OCI-LY1 (cell line): ENCODE measurements at regions not wholly inside any gene's neighbourhood (a gene's known extent, or its start where the extent isn't known, plus 50 kb on each side); places are given as distances from the start of the nearest gene placed in this dataset.

Experiments
- EZH2 ChIP-seq: fragments of 200-600 bp; sonication (generic), shearing (Covaris generic); IDR thresholded peaks from 2 replicates; pipeline ENCODE4 v1.8.0; 2017; ENCODE audit warnings: borderline replicate concordance, mixed run types, mild to moderate bottlenecking, antibody characterized with exemption, low read length, moderate library complexity, mixed read lengths
- TF ChIP-seq, protein P1 (sequence below): fragments of 200-600 bp; sonication (generic), shearing (Covaris generic); IDR thresholded peaks from 2 replicates; pipeline ENCODE4 v1.5.1; 2017; ENCODE audit warnings: mild to moderate bottlenecking, antibody characterized with exemption, low read length, moderate library complexity, mixed read lengths

- TF ChIP-seq, protein P1, sequence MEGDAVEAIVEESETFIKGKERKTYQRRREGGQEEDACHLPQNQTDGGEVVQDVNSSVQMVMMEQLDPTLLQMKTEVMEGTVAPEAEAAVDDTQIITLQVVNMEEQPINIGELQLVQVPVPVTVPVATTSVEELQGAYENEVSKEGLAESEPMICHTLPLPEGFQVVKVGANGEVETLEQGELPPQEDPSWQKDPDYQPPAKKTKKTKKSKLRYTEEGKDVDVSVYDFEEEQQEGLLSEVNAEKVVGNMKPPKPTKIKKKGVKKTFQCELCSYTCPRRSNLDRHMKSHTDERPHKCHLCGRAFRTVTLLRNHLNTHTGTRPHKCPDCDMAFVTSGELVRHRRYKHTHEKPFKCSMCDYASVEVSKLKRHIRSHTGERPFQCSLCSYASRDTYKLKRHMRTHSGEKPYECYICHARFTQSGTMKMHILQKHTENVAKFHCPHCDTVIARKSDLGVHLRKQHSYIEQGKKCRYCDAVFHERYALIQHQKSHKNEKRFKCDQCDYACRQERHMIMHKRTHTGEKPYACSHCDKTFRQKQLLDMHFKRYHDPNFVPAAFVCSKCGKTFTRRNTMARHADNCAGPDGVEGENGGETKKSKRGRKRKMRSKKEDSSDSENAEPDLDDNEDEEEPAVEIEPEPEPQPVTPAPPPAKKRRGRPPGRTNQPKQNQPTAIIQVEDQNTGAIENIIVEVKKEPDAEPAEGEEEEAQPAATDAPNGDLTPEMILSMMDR = no peak
- no peak for TF ChIP-seq EZH2
Measured at GRCh38 chr2:129254718-129255117, 724.7 kb upstream of the RAB6C start.
